WTC11 (cell line): ENCODE measurements at regions not wholly inside any gene's neighbourhood (a gene's known extent, or its start where the extent isn't known, plus 50 kb on each side); places are given as distances from the start of the nearest gene placed in this dataset.
"Not testable (repeated sequence)": the region's sequence is repeated elsewhere in the genome, so short reads cannot be mapped to it uniquely, and the experiment has no call there.

Experiments used
- CTCF ChIP-seq: fragments of 200-600 bp; IDR thresholded peaks from 2 replicates; pipeline ENCODE4 v1.8.0; 2022; ENCODE audit warnings: antibody characterized with exemption
- FOXP1 ChIP-seq: sonication (generic); formaldehyde crosslinking; IDR thresholded peaks from 2 replicates; pipeline ENCODE4 v1.8.0; 2022; ENCODE audit warnings: missing genetic modification reagents, mild to moderate bottlenecking, moderate library complexity, borderline replicate concordance
- IRF2 ChIP-seq: sonication (generic); formaldehyde crosslinking; IDR thresholded peaks from 2 replicates; pipeline ENCODE4 v1.8.0; 2022; ENCODE audit warnings: low read depth, missing genetic modification reagents, borderline replicate concordance
- NFE2L1 ChIP-seq: sonication (generic); formaldehyde crosslinking; IDR thresholded peaks from 2 replicates; pipeline ENCODE4 v1.8.1; 2023; ENCODE audit warnings: missing genetic modification reagents
- PRRX2 ChIP-seq: fragments of 250-450 bp; sonication (Bioruptor Pico); IDR thresholded peaks from 2 replicates; pipeline ENCODE4 v1.8.0; 2021; ENCODE audit warnings: mild to moderate bottlenecking
- TCF7 ChIP-seq: sonication (generic); formaldehyde crosslinking; IDR thresholded peaks from 2 replicates; pipeline ENCODE4 v1.8.0; 2022; ENCODE audit warnings: mild to moderate bottlenecking, low read depth, missing genetic modification reagents, moderate library complexity

DNA sequence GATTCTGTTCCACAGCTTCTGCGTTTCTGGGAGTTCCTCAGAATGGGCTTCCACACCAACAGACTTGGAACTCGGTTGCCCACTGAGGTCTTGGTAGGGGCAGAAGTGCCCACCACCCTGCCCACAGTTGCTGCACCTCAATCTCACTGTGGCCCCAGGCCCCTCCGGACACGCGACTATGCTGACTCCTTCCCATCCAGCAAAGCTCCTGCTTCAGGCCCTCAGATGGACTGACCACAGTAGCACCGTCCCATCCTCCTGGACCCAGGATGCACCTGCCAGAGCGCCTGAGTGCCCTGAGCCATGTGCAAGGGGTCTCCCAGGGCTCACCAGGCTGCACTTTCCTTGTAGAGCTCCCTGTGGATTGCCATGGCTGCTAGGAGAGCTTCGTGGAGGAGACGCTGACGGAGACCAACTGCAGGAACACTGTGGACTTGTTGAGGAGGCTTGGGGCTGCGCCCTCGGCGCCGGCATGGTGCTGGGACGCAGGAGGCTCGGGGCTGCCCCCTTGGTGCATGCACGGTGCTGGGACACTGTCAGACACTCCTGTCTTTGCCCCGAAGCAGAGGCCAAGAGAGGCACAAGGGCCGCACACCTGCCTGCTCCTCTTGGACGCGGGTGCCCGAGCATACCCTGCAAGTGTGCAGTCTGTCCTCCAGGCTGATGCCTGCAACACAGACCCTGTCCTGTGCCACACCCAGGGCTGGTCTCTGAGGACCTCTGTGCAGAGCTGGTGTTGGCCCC, 201.3 kb downstream of the LIPI start:
- not testable (repeated sequence) for TF ChIP-seq NFE2L1 (CRISPR knock-in tag); CTCF; PRRX2 (CRISPR knock-in tag); TCF7 (CRISPR knock-in tag); FOXP1 (CRISPR knock-in tag); IRF2 (CRISPR knock-in tag)
